ENCODE measurements at regions not wholly inside any gene's neighbourhood (a gene's known extent, or its start where the extent isn't known, plus 50 kb on each side); places are given as distances from the start of the nearest gene placed in this dataset.

- DNase-seq (ENCODE audit: extremely low read depth, insufficient read length) = no peak
- no peaks in the 10 kb centered on the region for H3K36me3 ChIP-seq (ENCODE audit: control insufficient read depth, insufficient read depth, low read length)
- no peaks in the 10 kb centered on the region for H3K27me3 ChIP-seq (replicated peaks; ENCODE audit: control insufficient read depth, insufficient read depth, low read length)
- H3K4me3 ChIP-seq (replicated peaks; ENCODE audit: low read depth, low read length) = no peak overlapping the region
- no peak for TF ChIP-seq CTCF (IDR thresholded peaks at IDR 0.05; ENCODE audit: insufficient read depth, low read length, poor library complexity, severe bottlenecking)
These were observed 111.4 kb upstream of the TMEM132C start for GRCh38 chr12:128155571-128155970.

- Histone ChIP-seq H3K36me3 (ENCODE audit: control insufficient read depth, insufficient read depth, low read length) (no peaks in the 10 kb centered on the region), H3K4me3 (replicated peaks; ENCODE audit: low read depth, low read length) (no peak overlapping the region), H3K27me3 (replicated peaks; ENCODE audit: control insufficient read depth, insufficient read depth, low read length) (no peaks in the 10 kb centered on the region)
- no peak for TF ChIP-seq CTCF (IDR thresholded peaks at IDR 0.05; ENCODE audit: insufficient read depth, low read length, poor library complexity, severe bottlenecking)
- DNase-seq (ENCODE audit: extremely low read depth, insufficient read length) = no peak
These were observed 103.9 kb upstream of the TMEM132C start for GRCh38 chr12:128163086-128163485.

GRCh38 chr12:128164533-128164932 lies 102.4 kb upstream of the TMEM132C start:
- TF ChIP-seq CTCF (IDR thresholded peaks at IDR 0.05; ENCODE audit: insufficient read depth, low read length, poor library complexity, severe bottlenecking) = no peak
- Histone ChIP-seq H3K36me3 (ENCODE audit: control insufficient read depth, insufficient read depth, low read length) (no peaks in the 10 kb centered on the region), H3K27me3 (replicated peaks; ENCODE audit: control insufficient read depth, insufficient read depth, low read length) (no peaks in the 10 kb centered on the region), H3K4me3 (replicated peaks; ENCODE audit: low read depth, low read length) (no peak overlapping the region)
- DNase-seq (ENCODE audit: extremely low read depth, insufficient read length) = no peak

GRCh38 chr12:128165387-128165786 lies 101.6 kb upstream of the TMEM132C start:
- no peak for TF ChIP-seq CTCF (IDR thresholded peaks at IDR 0.05; ENCODE audit: insufficient read depth, low read length, poor library complexity, severe bottlenecking)
- H3K27me3 ChIP-seq (replicated peaks; ENCODE audit: control insufficient read depth, insufficient read depth, low read length) = no peaks in the 10 kb centered on the region
- DNase-seq (ENCODE audit: extremely low read depth, insufficient read length) = no peak
- H3K4me3 ChIP-seq (replicated peaks; ENCODE audit: low read depth, low read length) = no peak overlapping the region
- no peaks in the 10 kb centered on the region for H3K36me3 ChIP-seq (ENCODE audit: control insufficient read depth, insufficient read depth, low read length)

DNA sequence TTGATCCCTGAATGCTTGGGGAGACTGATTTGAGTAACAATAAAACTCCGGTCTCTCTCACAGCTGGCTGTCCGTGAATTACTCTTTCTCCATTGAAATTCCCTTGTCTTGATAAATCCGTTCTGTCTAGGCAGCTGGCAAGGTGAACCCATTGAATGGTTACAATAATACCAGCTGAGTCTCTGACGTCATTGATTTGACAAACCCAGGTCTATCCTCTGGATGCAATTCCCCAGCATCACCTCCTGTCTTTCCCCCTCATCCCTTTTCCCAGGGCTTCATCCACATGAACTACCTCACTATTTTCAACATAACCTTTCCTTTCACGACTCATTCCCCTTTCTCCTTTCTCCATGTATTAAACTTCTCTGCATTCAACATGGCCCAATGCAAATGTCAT lies 98.7 kb upstream of the TMEM132C start:
- no peak for DNase-seq (ENCODE audit: extremely low read depth, insufficient read length)
- no peak for TF ChIP-seq CTCF (IDR thresholded peaks at IDR 0.05; ENCODE audit: insufficient read depth, low read length, poor library complexity, severe bottlenecking)
- Histone ChIP-seq H3K27me3 (replicated peaks; ENCODE audit: control insufficient read depth, insufficient read depth, low read length) (no peaks in the 10 kb centered on the region), H3K36me3 (ENCODE audit: control insufficient read depth, insufficient read depth, low read length) (no peaks in the 10 kb centered on the region), H3K4me3 (replicated peaks; ENCODE audit: low read depth, low read length) (no peak overlapping the region)

DNA sequence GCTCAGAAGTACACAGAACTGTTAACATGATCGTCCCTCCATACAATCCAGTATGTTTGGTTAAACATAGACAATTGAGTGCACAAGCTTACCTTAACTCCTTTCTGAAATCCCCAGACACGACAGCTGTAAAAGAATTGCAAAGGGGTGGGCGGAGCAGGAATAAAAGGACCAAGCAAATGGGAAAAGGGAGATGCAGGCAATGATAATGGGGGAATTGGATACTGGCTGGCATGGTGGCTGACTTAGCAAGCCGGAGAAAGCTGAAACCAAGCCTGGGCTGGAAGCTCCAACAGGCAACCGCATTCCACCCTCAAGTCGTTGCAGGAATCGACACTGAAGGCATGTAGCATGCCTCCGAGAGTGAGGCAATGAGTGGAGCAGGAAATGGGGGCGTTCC lies 96.8 kb upstream of the TMEM132C start:
- no peak overlapping the region for H3K4me3 ChIP-seq (replicated peaks; ENCODE audit: low read depth, low read length)
- TF ChIP-seq CTCF (IDR thresholded peaks at IDR 0.05; ENCODE audit: insufficient read depth, low read length, poor library complexity, severe bottlenecking) = no peak

More for the DNA sequence above, 96.8 kb upstream of the TMEM132C start:
- no peaks in the 10 kb centered on the region for H3K27me3 ChIP-seq (replicated peaks; ENCODE audit: control insufficient read depth, insufficient read depth, low read length)
- H3K36me3 ChIP-seq (ENCODE audit: control insufficient read depth, insufficient read depth, low read length) = no peaks in the 10 kb centered on the region
- no peak for DNase-seq (ENCODE audit: extremely low read depth, insufficient read length)

All from GM06990 (cell line).